Nucleus accumbens (tissue), 56 donors: ENCODE measurements at regions not wholly inside any gene's neighbourhood (a gene's known extent, or its start where the extent isn't known, plus 50 kb on each side); places are given as distances from the start of the nearest gene placed in this dataset.
"Not testable (repeated sequence)": the region's sequence is repeated elsewhere in the genome, so short reads cannot be mapped to it uniquely, and the experiment has no call there.

Experiments used
- DNase-seq, 56 donors: peaks; one replicate each; lab custom pipeline; 2025; lab: John Stamatoyannopoulos, UW

DNA sequence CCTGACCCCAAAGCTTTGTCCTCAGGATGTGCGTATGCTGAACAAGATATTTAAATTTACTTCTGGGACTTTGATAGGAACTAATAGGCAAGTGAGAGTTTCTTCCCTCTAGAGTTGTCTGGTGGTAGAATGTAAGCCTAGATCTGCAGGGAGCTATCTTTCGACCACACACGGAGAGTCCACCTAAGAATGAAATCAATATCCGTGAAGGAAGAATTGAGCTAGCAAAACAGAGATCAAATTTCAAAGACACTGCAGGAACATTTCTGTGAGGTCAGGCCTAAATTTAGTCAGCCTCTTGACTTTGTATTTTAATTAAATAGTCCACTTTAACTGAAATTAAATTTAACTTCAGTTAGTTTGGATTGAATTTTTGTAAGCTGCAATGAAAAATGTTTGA is 871.3 kb downstream of the RAB28 start:
- DNase-seq, result no peak

DNA sequence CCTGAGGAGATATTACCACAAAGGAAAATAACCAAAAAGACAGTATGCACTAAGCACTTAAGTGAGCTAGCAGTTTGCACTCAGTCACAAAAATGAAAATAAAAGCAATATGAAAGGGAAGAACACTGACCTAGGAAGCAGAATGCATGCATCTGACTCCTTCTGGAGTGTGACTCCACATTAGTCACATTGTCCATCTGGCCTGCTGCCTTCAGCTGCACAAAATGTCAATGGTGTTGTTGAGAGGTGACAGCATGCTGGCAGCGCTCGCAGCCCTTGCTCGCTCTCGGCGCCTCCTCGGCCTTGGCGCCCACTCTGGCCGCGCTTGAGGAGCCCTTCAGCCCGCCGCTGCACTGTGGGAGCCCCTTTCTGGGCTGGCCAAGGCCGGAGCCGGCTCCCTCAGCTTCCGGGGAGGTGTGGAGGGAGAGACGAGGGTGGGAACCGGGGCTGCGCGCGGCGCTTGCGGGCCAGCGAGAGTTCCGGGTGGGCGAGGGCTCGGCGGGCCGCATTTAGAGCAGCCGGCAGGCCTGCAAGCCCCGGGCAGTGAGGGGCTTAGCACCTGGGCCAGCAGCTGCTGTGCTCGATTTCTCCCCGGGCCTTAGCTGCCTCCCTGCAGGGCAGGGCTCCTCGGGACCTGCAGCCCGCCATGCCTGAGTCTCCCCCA is 874.8 kb downstream of the RAB28 start:
- DNase-seq, result not testable (repeated sequence)

GRCh38 chr4:12595986-12596385 is 888.2 kb downstream of the RAB28 start:
- no peak for DNase-seq

DNA sequence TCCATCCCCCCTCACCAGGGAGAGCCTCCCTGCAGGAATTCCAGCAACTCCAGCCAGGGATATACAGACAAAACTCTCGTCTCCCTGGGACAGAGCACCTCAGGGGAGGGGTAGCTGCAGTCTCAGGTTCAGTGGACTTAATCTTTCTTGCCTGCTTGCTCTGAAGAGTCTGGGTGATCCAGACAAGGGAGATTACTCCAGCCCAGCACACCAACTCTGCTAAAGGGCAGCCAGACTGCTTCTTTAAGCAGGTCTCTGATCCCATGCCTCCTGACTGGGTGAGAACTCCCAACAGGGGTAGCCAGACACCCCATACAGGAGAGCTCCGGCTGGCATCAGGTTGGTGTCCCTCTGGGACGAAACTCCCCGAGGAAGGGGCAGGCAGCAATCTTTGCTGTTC is 888.7 kb downstream of the RAB28 start:
- DNase-seq, result no peak

- DNase-seq, result no peak
These were observed 895.6 kb downstream of the RAB28 start for GRCh38 chr4:12588582-12588981.

DNA sequence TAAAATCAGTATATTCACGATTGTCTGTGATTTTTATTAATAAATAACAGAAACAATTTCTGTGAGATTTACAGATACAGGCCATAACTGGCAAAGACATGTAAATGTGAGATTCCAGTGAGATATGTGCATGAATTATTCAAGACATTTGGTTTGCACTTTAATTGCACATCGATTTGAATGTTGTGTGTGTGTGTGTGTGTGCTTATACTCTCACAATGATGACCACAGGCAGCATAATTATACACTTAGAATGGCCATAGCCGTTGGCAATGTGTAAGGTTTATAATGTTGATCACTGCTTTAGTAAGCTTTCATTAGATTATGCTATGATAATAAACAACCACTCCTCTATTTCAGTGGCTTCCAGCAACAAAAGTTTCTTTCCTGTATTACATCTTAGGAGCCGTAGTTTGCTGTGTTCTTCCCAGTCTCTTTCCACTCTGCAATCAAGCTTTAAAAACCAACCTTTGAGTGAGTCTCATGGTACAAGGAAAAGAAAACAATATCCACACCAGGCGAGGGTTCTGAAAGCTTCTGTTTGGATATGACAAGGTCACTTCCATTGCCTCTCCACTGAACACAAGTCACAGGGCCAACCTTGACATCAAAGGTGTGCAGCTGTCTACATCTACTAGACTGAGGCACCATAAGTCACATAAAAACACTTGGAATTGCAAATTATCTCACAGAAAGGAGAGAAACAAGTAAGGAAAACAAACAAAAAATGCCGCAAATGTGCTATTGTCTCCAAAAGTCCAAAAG is 897.7 kb downstream of the RAB28 start:
- DNase-seq, result no peak

- DNase-seq, result no peak
These were observed 899.8 kb downstream of the RAB28 start for GRCh38 chr4:12584116-12584875.

GRCh38 chr4:12583275-12583674 is 900.9 kb downstream of the RAB28 start:
- no peak for DNase-seq

DNA sequence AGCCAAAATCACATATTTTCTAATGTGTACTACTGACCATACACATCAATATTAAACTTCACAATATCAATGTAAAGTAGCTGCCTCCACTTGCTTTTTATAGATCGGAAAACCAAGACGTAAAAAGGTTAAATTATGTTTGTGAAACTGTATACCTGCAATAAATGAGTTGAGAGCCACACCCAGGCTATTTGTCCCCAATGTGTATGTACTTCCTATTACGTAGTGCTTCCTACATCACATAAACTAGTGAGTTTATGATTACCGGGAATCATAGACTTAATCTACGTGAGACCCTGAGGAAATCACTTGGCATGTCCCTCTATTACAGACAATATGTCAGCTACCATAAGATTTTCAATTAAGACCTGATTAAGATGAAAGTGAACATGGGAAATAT is 903.4 kb downstream of the RAB28 start:
- DNase-seq, result no peak

DNA sequence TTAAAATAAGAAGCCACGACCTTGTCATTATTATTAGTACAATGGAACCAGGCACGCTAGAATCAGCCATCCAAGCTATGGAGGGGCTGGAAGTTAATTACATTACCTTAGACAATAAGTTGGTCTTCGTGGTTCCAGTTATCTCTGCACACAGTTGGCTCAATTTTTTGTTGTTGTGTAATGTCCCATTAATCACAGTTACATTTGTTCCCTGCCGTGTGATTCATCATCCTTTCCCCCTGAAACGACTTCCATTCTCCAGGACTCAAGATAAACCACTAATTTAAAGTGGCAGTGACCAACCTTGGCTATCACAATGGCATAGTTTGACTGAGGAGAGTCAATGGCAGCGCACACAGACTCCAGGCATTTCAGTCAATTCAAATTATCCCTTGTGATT is 905.0 kb downstream of the RAB28 start:
- no peak for DNase-seq

DNA sequence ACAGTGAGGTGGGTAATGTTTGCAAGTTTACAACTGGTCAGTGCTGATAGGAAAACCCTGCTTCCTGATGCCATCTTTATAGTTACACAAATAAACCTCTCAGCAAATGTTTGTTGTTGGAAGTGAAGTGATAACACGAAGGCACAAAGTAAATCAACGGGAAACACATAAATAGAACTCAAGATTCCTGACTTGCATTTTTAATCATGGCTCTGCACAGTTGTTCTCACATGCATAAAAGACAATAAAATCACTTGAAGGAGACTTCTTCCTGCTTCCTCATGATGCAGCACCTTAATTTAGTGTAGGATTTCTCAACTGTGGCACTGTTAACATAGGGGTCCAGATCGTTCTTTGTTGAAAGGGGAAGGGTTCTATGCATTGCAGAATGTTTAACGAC is 907.7 kb downstream of the RAB28 start:
- no peak for DNase-seq

DNA sequence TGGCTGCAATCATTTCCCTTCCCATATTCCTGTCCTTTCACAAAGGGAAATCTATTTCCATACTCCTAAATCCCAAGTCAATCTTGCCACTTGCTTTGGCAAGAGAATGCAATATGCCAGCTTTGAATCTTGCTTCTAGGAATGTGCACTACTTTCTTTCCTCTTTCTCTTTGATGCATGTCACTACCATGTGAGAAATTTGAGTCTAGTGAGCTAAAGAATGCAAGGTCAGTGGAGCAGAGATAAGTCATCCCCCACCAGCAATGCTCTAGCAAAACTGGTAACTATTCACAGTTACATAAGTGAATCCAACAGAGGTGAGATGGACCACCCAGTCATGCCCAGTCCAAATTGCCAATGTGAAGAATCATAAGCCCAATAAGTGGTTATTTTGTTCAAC is 910.4 kb downstream of the RAB28 start:
- DNase-seq, result no peak

GRCh38 chr4:12562476-12563140 is 921.5 kb downstream of the RAB28 start:
- no peak for DNase-seq

GRCh38 chr4:12562021-12562420 is 922.1 kb downstream of the RAB28 start:
- DNase-seq, result no peak

DNA sequence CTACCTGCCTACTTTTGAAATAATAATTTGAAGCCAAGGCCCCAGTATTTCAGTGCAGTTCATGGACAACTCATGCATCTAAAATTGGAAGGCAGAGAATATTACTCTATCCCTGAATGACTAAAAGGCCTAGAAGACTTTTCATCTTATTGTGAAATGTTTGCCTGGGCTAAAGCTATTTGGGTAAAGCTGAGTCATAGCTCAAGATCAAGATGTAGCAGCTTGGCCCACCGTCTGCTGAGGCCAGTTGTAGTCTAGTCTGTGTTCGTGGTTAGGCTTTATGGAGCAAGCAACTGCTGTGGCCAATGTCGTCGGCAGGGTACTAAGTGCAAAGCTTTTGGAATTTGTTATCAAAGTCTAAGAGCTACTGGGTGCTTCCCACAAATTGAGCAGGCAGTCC is 929.1 kb downstream of the RAB28 start:
- DNase-seq, result no peak

DNA sequence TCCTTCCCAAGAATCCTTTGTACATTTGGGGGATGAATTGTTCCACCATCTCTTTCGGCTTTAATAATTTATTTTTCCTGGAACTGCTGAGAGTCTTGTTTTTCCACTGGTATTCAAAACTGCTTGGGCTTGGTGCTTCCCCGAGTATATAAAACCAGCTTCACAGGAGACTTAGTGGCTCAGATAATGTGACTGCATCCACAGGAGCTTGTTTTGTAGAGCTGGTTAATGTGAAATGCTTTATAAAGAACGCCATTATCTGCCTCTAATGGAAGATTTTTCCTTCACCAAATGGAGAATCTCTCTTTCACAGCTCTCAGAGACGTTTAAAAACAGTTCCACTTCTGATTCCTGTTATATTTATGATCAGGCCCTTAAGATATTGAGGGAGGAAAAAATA is 935.5 kb downstream of the RAB28 start:
- no peak for DNase-seq

DNA sequence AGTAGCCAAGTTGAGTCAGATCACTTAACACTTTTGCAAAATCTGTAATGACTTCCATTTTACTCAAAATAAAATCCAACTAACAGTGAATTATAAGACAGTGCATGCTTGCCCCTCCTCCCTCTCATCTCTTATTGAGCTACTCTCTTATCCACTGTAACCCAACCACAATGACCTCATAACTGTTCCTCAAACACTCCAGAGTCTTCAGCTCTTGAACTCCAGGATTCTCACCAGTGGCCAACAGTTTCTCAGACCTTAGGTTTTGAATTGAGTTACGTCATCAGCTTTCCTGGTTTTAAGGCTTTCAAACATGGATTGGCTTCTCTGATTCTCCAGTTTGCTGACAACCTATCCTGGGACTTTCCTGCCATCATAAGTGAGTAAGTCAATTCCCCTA is 938.3 kb downstream of the RAB28 start:
- DNase-seq, result no peak

DNA sequence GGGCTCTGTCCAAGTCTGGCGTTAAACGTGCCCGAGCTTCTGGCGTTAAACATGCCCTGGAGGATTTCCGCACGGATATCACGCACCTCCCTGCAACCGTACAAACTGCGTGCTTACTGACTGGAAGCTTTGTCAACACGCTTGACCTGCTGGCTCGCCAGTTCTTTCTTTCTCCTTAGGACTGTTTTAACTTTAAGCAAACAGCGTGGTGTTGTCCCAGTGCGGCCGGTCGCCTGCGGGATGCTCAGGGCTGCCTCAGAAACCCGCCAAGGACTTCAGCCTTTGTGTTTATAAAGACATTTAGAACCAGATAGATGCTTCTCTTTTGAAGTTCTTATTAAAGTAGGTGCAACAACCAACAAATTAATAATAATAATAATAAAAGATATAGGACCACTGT is 946.0 kb downstream of the RAB28 start:
- no peak for DNase-seq

DNA sequence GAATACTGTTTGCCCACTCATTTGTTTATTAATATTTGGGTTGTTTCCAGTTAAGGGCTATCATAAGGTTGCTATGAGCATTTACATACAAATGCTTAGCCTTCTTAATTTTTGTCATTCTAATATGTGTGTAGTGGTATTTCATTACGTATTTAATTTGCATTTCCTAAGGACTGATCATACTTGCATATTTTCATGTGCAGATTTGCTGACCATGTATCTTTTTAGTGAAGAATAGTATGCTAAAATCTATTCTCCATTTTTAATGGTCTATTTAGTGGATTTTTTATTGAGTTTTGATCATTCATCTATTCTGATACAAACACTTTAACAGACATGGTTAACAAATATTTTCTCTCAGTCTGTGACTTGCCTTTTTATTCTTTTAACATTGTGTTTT is 949.5 kb downstream of the RAB28 start:
- no peak for DNase-seq

DNA sequence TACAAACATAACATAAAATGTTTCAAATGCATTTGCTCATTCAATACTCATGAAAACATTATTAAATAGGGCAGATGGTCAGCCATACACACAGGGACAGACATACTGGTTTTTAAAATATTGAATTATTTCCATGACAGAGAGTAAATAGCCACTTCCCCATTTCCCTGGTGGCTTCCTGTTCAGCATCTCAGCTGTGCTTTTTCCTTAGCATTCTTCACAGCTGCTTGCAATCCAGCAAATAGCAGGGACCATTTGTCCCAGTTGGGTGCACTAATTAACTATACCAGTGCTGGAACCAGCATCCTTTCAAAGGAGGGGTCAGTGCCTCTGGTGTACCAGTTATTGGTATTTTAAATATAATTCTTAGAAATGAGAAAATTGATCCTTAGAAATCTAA is 964.7 kb downstream of the RAB28 start:
- DNase-seq, result no peak

DNA sequence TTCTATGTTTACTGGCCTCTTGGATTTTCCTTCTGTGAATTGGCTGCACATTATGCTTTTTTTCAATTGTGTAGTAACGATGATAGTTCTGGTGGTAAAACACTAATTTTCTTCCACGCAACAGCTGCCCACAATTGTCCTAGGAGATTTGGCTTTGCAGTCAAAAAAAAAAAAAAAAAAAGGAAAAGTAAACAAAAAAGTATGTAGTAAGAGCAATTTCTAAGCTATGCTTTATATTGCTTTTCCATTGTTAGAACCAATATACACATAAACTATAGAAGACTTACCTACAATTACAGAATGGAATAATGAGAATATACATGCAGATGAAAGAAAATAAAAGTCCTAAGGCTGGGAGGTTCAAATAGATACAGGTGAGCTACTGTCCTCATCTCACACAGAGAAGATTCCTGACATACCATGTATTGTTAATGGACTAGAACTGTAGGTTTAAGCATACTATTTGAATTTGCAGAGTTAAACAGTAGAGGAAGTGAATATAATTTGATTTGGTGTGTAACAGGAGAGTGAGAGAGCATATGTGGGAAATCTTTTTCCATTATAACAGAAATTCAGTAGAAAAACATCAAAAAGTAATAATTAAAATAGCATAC is 976.2 kb downstream of the RAB28 start:
- DNase-seq, result no peak
